GOT3 (cell line): ENCODE measurements at regions not wholly inside any gene's neighbourhood (a gene's known extent, or its start where the extent isn't known, plus 50 kb on each side); places are given as distances from the start of the nearest gene placed in this dataset.
"Not testable (repeated sequence)": the region's sequence is repeated elsewhere in the genome, so short reads cannot be mapped to it uniquely, and the experiment has no call there.

Experiments used
- DNase-seq: peaks from one replicate; lab custom pipeline; 2025; ENCODE audit warnings: mixed read lengths; lab: John Stamatoyannopoulos, UW

DNA sequence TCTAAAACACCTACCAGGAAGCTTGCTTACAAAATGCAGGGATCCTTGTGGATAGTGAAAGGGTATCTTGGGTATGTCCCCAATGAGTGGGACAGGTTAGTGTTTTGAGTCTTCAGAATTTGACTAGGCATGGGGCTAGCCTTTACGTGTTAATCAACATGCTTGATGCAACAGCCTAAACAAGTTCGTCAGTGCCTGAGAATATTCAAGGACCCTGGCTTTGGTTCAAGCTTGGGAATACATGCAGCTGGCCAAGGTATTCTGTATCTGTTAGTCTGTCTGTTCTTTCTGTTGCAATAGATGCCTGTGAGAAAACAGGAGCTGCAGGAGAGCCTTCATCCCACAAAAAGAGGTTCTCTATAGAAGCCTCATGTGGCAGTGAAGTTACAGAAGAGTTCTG lies 149.5 kb downstream of the CCNG2 start:
- DNase-seq: no peak

DNA sequence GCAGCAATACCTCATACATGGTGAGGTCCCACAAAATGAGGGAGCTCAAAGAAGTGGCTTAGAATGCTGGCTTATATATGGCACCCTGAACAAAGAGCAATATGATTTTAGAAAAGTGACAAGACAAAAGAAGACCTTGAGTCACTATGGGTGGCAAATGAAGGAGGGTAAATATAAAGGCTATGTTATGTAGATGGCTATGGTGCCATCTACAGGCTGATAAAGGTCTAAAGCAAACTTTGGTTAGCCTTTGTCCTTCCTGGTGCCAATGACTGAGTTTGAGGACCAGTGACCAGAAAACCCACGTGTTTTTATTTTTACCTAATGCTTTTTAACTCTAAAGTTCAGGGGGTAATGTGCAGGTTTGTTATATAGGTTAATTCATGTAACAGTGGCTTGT lies 151.8 kb downstream of the CCNG2 start:
- DNase-seq: no peak

DNA sequence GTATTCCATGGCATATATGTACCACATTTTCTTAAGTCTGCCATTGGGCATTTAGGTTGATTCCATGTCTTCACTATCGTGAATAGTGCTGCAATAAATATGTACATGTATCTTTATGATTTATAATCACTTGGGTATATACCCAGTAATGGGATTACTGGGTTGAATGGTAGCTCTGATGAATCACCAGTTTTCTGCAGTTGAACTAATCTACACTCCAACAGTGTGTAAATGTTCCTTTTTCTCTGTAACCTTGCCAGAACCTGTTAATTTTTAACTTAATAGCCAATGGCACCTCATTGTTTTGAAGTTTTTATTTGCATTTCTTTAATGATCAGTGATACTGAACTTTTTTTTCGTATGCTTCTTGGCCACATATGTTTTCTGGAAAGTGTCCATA lies 152.5 kb downstream of the CCNG2 start:
- DNase-seq: no peak

DNA sequence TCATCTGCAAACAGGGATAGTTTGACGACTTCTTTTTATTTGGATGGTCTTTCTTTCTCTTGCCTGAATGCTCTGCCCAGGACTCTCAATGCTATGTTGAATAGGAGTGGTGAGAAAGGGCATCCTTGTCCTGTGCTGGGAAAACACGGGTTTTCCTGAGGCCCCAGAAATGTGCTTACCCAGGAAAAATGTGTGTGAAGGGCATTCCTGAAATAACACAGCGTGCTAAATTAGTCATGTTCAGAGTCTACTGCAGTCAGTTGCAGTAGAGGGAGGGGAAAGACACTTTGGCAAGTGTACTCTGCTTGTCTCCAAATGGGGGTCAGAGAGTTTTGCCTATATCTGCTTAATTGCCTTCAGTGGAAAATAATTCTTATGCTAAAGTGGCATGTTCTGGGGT lies 153.9 kb downstream of the CCNG2 start:
- no peak for DNase-seq

DNA sequence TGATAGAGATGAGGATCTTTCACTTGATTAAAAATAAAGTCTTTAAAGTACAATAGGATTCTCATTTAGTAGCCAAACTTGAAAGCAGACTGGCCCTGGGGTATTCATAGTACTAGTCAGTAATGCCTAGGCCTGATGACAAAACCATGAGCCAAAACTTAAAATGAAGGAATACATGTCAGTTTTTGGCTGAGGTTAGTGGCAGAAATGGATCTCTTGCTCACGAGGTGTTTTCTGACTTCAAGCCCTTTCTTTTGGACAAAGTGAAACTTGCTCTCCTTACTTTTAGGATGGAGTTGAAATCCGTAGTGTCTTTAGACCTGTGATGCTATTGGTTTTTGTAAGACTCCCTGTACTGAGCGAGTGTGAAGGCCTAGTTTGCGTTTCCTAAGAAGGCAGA lies 157.7 kb downstream of the CCNG2 start:
- no peak for DNase-seq

DNA sequence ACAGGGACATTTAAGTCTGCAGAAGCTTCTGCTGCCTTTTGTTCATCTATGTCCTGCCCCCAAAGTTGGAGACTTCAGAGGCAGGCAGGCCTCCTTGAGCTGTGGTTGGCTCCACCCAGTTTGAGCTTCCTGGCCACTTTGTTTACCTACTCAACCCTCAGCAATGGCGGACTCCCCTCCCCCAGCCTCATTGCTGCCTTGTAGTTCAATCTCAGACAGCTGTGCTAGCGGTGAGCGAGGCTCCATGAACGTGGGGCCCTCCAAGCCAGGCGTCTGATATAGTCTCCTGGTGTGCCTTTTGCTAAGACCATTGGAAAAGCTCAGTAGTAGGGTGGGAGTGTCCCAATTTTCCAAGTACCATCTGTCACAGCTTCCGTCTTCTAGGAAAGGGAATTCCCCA lies 170.1 kb downstream of the CCNG2 start:
- DNase-seq: no peak

DNA sequence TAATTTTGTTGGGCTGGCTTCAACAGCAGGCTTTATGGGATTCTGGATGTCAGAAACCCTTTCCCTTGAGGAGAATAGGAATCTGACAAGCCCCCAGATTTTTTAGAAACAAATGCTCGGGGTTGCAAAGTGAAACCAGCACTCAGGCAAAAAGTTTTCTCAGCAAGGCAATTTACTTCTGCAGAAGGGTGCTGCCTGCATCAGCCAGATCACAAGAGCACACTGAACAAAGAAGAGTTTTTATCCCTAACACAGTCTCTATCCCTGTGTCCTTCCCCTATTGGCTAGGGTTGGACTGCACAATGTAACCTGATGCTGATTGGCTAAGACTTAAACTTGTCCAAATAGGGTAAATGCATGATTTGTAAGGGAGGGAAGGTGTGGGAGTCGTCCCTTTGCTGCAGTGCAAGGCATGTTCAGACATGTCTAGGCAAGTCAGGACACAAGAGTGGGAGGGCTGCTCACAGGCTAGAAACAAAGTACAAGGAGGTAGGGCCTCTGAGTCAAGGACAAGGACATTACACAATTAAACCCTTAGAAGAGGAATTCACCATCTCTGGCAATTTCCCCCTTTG lies 175.8 kb downstream of the CCNG2 start:
- DNase-seq: no peak

DNA sequence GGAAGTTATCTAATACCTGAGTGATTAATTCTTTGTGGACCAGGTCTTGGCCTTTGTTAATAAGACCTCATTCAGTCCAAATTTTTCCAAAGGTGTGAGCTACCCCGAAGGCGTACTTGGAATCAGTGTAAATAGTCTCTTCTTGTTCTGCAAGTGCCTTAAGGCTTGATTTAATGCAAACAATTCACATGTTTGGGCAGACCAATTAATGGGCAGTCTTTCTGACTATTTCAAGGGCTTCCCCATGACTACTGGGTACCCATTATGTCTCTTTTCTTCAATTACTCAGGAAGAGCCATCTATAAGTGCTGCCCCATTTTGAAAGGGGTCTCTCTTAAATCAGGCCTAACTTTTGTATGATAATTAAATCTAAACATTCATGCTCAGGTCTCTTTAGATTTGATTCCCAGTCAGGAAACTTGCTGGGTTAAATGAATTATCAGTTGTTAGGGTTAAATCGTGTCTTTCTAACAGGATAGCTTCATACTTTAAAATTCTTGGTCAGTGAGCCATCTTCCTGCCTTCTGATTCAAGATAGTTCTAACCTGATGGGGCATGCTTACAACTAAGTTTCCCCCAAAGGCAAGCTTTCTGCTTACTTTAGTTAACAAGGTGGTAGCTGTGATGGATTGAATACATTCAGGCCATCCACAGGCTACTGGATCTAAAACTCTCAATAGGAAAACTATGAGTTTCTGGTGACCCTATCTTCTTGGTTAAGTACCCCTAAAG lies 179.6 kb downstream of the CCNG2 start:
- DNase-seq: no peak

DNA sequence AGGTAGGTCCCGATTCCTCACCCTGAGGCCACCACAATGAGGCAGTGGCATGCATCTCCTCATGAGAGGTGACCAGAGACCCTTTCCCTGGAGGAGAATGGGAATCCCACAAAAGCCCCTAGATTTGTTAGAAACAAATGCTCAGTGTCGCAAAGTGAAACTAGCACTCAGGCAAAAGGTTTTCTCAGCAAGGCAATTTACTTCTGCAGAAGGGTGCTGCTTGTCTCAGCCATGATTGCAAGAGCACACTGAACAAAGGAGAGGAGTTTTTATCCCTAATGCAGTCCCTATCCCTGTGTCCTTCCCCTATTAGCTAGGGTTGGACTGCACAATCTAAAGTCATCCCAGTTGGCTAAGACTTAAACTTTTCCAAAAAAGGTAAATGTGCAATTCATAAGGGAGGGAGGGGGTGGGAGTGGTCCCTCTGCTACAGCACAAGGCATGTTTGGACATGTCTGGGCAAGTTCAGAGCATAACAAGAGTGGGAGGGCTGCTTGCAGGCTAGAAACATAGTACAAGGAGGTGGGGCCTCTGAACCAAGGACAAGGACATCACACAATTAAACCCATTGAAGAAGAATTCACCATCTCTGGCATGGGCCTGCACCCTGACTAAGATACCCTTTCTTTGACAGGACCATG lies 185.3 kb downstream of the CCNG2 start:
- DNase-seq: no peak

DNA sequence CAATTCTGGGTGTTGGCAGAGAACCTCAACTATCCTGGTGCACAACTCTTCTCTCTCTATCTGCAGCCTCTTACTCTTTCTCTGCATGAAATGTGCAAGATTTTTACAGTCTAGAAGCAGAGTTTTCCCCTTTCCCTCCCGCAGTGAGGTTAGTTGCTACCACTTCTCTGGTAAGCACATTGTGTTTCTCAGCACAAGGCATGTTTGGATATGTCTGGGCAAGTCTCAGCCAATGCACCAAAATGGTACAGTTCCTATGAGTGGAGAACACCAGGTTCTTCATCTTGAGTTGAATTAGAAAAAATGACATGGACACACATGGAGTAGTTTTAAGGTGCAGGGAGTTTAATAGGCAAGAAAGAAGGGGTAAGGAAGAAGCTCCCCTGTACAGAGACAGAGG lies 187.0 kb downstream of the CCNG2 start:
- no peak for DNase-seq

DNA sequence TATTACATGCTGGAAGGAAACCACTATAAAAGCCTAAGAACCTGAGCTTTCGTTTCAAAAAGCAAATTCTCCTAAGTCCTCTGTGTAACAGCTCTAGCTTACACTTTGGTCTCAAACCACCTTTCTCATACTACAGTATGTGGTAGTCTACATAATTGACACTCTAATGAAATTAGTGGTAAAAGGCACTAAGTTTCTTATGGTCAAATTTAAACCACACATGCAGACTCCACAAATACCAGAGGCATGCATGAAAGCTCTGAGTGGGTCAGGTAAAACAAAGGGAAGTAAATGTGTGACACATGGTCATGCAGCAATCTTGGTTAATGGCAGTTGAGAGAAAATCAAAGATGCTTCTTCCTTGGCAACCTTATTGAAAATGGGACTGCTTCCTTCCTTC lies 187.8 kb downstream of the CCNG2 start:
- DNase-seq: no peak

DNA sequence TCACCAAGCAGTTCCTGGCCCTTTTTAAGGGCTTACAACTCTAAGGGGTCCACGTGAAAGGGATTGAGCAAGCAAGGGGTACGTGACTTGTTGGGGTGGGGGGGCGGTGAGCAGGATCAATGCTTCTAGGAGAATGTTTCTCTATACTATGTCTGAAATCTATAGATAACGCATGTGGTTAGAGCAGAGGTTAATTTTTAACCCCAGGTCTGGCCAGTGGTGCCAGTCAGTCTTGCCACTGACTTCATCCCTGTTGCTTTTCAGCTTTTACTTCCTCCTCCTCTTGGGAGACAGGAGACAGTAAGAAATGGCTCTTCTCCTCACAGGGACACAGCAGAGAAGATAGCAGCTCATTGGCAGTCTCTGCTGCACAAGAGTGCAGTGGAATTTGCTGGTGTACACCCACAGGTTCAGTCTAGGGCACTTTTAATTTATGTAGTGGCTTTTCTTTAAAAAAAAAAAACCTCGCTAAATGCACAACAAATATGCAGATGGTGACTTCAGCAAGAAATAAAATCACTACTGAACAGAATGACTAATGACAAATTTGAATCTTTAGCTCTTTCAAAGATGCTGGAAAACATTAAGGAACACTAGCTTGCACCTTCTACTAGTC lies 190.5 kb downstream of the CCNG2 start:
- DNase-seq: no peak

DNA sequence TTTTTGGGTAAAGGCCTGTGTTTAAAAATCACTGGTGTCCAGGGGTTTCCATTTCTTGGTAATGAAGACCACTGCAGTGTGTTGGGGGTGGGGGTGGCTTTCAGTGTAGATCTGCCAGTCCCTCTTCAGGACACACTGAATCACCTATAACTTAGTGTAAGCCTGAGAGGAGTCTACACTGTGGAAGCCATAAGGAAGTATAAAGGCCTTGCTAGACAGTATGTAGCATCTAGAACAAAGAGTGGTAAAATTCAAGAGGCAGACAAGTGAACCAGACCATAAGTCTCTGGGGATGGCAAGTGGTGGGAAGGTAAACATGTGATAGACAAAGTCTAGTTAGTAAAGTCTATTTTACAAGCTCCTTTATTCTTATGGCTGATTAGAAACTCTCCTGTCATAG lies 191.8 kb downstream of the CCNG2 start:
- no peak for DNase-seq

DNA sequence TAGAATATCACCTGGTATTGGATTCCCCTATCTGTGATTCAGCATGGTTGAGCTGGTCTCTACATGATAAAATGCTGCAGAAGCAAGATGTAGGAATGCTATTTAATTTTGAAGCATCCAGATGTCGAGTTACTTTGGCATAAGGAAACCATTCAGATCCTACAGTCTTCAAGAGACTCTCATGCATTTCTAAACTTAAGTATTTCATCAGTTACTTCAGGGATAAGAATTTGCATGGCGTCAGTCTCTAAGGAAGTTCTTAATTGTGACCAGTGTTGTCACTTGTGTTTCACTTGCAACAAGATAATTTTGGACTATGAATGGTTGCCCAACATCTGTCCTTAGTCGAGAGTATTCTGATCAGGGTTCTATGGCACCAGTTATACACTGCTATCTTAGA lies 192.4 kb downstream of the CCNG2 start:
- no peak for DNase-seq

DNA sequence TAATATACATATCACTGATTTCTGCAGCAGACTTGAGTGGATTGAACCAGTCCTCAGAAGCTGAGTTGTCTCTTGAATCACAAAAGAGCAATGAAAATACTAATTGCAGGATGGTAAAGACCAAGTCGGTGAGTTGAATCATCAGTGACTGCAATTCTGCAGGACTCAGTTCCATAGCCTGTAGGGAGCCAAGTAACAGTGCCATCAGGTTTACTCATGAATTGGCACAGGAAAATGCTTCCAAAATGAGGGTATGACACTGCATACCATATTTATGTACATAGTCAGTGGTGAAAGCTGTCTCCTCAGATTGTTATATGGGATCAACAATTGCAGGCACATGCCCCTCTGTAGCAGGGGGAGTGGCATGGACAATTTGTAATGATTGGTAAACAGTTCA lies 192.8 kb downstream of the CCNG2 start:
- DNase-seq: no peak

DNA sequence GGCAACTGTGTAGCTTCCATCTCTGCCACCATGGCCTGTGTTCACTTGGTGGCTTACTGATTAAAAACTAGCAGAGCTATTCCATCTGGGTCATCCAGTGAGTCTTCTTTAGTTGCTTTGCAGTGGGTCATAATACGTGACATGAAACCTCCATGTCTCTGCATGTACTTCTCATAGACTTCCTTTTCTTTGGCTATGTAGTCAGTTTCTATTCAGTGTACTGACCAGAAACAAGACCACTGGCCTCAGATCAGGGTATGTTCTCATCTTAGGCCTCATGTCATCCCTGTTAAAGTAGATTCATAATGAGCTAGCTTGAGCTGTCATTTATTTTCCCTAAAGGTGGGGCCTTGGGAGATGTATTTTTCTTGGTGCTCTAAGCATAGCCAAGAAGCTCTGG lies 195.2 kb downstream of the CCNG2 start:
- no peak for DNase-seq

DNA sequence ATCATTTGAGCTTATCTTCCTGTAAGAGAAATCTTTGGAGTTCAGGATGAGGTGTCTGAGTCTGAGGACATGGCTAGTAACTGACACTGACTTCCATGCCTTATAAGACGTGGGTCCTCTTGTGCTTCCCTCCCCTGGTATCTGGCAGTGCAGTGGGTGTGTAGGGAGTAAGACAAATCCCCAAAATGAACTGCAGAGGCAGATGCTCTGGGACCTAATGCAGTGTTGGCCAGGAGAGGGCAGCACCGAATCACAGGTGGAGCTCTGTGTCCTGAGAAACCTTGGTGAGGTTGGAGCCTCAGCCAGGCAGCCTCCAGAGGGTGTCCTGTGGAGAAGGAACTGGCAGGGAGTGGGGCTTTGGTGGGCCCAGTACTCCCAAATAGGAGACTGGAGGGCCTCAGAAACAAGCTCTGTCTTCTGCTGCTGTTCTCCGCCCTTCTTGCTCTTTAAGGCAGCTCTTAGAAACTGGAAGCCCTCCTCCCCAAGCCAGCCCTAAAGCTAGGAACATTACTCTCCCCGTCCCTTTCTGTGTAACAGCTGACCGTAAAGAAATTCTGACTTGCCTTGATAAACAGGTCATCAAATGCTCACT lies 196.8 kb downstream of the CCNG2 start:
- not testable (repeated sequence) for DNase-seq

DNA sequence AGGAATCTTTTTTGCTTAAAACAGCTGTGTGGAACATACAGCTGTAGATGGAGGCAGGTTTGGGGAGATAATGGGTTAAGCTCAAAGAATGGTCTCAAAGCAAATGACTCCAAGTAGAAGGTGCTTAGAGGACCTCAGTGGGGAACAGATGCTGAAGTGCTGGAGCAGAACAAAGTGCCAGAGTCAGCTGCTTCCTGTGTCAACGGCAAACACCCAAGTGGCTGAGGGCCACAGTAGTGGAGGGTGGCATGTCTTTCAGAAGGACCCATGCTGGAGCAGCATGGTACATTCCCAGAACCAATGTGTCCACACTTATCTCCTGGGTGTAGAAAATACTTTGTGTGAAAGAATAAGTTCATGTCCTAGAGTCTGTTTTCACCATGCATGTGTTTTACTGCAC lies 197.5 kb downstream of the CCNG2 start:
- DNase-seq: no peak

DNA sequence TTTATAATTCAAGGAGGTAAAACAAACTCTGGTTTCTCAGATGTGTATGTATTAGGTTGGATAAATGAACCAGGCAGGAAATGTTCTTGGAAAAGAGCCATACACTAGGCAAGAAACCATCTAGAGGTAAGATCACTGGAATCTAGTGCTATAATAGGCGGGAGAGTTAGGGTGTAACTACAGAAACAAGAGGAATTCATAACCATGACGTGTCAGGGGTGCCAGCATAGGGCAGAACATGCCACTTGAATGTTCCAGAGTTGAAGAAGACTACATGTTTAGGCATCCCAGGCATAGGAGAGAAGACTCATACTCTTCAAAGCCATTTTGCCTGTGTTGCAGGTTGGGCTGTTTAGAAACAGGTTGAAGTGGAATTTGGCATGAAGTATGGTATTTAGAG lies 198.7 kb downstream of the CCNG2 start:
- DNase-seq: no peak

DNA sequence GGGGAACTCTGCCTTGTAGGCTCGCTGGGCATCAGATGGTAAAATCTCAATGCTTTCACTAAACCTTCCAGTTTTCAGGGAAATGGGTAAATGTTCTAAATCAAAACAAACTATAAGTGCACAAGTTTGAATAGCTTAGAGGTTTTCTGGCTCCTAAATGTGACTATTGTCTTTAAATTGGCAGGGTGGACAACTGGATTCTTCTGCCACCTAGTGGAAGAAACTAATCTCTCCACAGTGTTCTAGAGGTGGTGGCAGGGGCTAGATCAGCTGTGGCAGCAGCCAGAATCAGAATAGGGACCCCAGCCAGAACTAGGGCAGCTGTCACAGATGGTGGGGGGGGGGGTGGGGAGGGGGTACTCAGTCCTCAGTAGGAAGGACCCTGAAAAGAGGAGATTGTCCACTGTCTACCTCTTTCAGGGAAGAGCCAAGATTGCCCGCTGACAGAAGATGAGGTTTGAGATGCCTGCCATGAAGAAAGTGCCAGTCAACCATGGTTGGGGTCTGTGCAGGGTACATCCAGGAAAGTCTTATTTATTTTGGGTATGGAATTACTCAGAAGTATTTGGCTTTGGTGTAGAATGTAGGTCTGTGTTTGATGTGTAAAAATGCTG lies 201.4 kb downstream of the CCNG2 start:
- no peak for DNase-seq

DNA sequence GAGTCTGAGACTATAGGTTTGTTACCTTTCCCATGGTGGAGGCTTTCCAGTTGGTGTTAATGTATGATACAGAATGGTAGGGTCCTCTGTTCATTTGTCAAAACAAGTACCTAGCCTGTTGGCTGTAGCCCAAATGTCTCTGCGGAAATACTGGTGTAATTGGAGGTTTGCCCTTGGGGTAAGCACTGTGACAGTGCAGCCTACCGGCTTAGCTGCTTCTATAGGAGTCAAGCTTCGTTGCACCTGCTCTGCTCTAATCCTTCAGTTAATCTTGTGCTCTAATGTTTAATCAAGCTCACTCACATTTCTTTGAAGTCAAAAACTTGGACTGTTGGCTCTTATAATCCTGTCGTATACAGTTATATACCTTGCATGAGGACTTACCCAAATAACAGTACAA lies 203.4 kb downstream of the CCNG2 start:
- DNase-seq: no peak

DNA sequence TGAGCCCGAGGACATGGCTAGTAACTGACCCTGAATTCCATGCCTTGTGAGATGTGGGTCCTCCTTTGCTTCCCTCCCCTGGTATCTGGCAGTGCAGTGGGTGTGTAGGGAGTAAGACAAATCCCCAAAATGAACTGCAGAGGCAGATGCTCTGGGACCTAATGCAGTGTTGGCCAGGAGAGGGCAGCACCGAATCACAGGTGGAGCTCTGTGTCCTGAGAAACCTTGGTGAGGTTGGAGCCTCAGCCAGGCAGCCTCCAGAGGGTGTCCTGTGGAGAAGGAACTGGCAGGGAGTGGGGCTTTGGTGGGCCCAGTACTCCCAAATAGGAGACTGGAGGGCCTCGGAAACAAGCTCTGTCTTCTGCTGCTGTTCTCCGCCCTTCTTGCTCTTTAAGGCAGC lies 209.9 kb downstream of the CCNG2 start:
- DNase-seq: not testable (repeated sequence)
